K562 (cell line): ENCODE measurements at regions not wholly inside any gene's neighbourhood (a gene's known extent, or its start where the extent isn't known, plus 50 kb on each side); places are given as distances from the start of the nearest gene placed in this dataset.

Experiments
- CHD1 ChIP-seq: fragments of 200-600 bp; sonication (generic); IDR thresholded peaks from one replicate; pipeline ENCODE4 v1.6.1; 2012; ENCODE audit warnings: mild to moderate bottlenecking, moderate library complexity, low read length, inconsistent platforms
- ELF1 ChIP-seq: fragments of 200-800 bp; sonication (Bioruptor generic); IDR thresholded peaks from 2 replicates; pipeline ENCODE4 v1.6.1; 2016; ENCODE audit warnings: missing genetic modification characterization, missing compliant biosample characterization
- EP300 ChIP-seq: IDR thresholded peaks from 2 replicates; pipeline ENCODE4 v1.6.1; 2012; ENCODE audit warnings: low read length, improper control_type of control experiment
- FOSL1 ChIP-seq: fragments of 200-800 bp; sonication (Bioruptor generic); conservative IDR thresholded peaks from 2 replicates; pipeline ENCODE4 v1.6.1; 2016; ENCODE audit warnings: missing genetic modification characterization, missing compliant biosample characterization
- MAFF ChIP-seq: IDR thresholded peaks from 2 replicates; pipeline ENCODE4 v1.6.1; 2012; ENCODE audit warnings: low read length, improper control_type of control experiment
- PPARD ChIP-seq: fragments of 250-450 bp; sonication (Bioruptor Pico); IDR thresholded peaks from 2 replicates; pipeline ENCODE4 v1.8.0; 2022; ENCODE audit warnings: inconsistent platforms, mild to moderate bottlenecking, moderate library complexity
- SREBF1 ChIP-seq: fragments of 150-350 bp; IDR thresholded peaks from 2 replicates; pipeline ENCODE4 v1.6.1; 2014; ENCODE audit warnings: antibody characterized with exemption, low read depth, low read length, borderline replicate concordance
- ZNF785 ChIP-seq: fragments of 250-450 bp; sonication (Bioruptor Pico); IDR thresholded peaks from 2 replicates; pipeline ENCODE4 v1.4.0; 2020; ENCODE audit warnings: mild to moderate bottlenecking
- TF ChIP-seq, protein P1 (sequence below): fragments of 250-450 bp; sonication (Bioruptor Pico); IDR thresholded peaks from 2 replicates; pipeline ENCODE4 v1.4.0; 2020
- TF ChIP-seq, protein P2 (sequence below), 3 experiments: IDR thresholded peaks in 2 of 3; conservative IDR thresholded peaks in 1 of 3; 2 replicates each; pipeline ENCODE4 v1.5.1; 2011 to 2012; ENCODE audit warnings: low read length in 3 of 3, mild to moderate bottlenecking in 3 of 3, control low read depth in 2 of 3, improper control_type of control experiment in 1 of 3, inconsistent platforms in 1 of 3, low read depth in 1 of 3, mixed read lengths in 1 of 3, moderate library complexity in 1 of 3; ENCODE audit not compliant: insufficient read depth in 2 of 3
- TF ChIP-seq, protein P3 (sequence below): sonication (generic); formaldehyde crosslinking; IDR thresholded peaks from 2 replicates; pipeline ENCODE4 v1.8.1; 2023; ENCODE audit warnings: mild to moderate bottlenecking, missing genetic modification reagents

DNA sequence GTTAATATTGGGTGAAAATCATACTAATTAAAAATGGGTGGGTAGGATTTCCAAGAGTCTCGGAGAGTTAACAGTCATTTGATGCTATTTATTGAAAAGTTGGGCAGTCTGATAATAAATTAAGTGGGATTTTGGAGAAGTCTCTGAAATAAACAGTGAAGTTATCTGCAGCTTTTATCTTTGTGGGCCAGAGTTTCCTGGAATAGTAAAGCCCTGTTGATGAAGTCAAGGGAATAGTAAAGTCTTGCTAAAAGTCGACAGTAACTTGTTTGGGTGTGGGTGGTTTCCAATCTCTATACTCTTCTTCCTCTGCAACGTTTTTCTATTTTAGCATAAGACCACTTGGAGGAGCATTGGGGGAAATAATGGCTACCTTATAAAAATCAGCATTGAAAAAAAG, 493.6 kb downstream of the EPM2A start:
- TF ChIP-seq PPARD (CRISPR knock-in tag) (no peak), CHD1 (no peak), EP300 (no peak), FOSL1 (tag) (no peak), ELF1 (no peak), SREBF1 (no peak), MAFF (no peak), ZNF785 (CRISPR knock-in tag) (no peak)
- TF ChIP-seq, protein P1, sequence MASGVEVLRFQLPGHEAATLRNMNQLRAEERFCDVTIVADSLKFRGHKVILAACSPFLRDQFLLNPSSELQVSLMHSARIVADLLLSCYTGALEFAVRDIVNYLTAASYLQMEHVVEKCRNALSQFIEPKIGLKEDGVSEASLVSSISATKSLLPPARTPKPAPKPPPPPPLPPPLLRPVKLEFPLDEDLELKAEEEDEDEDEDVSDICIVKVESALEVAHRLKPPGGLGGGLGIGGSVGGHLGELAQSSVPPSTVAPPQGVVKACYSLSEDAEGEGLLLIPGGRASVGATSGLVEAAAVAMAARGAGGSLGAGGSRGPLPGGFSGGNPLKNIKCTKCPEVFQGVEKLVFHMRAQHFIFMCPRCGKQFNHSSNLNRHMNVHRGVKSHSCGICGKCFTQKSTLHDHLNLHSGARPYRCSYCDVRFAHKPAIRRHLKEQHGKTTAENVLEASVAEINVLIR (CRISPR knock-in tag): no peak
- TF ChIP-seq, protein P2, sequence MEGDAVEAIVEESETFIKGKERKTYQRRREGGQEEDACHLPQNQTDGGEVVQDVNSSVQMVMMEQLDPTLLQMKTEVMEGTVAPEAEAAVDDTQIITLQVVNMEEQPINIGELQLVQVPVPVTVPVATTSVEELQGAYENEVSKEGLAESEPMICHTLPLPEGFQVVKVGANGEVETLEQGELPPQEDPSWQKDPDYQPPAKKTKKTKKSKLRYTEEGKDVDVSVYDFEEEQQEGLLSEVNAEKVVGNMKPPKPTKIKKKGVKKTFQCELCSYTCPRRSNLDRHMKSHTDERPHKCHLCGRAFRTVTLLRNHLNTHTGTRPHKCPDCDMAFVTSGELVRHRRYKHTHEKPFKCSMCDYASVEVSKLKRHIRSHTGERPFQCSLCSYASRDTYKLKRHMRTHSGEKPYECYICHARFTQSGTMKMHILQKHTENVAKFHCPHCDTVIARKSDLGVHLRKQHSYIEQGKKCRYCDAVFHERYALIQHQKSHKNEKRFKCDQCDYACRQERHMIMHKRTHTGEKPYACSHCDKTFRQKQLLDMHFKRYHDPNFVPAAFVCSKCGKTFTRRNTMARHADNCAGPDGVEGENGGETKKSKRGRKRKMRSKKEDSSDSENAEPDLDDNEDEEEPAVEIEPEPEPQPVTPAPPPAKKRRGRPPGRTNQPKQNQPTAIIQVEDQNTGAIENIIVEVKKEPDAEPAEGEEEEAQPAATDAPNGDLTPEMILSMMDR (IDR thresholded peaks at IDR 0.05 in 2 of 3, conservative IDR thresholded peaks at IDR 0.05 in 1 of 3; ENCODE audit: insufficient read depth in 2 of 3, low read depth in 1 of 3, low read length in 3 of 3): no peak
- TF ChIP-seq, protein P3, sequence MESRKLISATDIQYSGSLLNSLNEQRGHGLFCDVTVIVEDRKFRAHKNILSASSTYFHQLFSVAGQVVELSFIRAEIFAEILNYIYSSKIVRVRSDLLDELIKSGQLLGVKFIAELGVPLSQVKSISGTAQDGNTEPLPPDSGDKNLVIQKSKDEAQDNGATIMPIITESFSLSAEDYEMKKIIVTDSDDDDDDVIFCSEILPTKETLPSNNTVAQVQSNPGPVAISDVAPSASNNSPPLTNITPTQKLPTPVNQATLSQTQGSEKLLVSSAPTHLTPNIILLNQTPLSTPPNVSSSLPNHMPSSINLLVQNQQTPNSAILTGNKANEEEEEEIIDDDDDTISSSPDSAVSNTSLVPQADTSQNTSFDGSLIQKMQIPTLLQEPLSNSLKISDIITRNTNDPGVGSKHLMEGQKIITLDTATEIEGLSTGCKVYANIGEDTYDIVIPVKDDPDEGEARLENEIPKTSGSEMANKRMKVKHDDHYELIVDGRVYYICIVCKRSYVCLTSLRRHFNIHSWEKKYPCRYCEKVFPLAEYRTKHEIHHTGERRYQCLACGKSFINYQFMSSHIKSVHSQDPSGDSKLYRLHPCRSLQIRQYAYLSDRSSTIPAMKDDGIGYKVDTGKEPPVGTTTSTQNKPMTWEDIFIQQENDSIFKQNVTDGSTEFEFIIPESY (CRISPR knock-in tag): no peak
